HG03442 (cell line): ENCODE measurements at regions not wholly inside any gene's neighbourhood (a gene's known extent, or its start where the extent isn't known, plus 50 kb on each side); places are given as distances from the start of the nearest gene placed in this dataset.

ENCODE experiments used
- ATAC-seq: cut with Tn5 transposase; IDR thresholded peaks from one replicate; pipeline ENCODE4 v1.9.1; 2021; ENCODE audit warnings: mild to moderate bottlenecking, moderate library complexity; ENCODE audit not compliant: unreplicated experiment

DNA sequence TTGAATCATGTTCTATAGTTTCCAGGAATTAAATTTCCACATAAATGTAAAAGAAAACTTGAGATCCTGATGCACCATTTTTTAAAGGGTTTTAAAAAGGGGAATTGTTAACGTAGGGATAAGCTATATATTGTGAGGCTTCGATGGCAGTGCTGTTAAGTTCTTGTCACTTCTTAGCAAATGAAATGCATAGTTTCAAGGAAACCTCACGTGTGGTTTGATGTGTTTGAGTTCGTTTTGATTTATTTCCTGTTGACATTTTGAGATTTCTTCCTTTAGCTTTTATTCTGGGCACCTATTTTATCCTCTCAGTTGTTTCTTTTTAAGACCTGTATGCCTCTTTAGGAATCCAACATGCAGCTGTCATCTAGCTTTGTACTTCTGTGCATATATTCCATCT lies 301.0 kb downstream of the DOCK8 start:
- no peak for ATAC-seq

DNA sequence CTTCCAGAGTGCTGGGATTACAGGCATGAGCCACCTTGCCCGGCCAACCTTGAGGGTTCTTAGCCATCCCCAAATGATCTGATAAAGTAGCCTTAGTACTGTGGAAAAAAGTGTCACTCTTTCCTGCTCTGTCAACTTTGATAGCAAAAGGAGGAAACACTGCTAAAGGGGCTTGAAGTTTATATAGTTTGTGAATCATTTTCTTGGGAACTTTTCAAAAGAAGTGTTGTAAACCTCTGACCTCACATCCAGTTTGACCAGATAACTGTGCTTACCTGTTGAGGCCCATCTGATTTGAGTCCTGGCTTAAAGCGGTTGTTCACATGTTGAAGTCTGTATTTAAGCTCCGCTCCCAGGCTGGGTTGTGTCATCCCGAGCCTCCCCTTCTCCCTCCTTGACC lies 303.3 kb downstream of the DOCK8 start:
- ATAC-seq = no peak

DNA sequence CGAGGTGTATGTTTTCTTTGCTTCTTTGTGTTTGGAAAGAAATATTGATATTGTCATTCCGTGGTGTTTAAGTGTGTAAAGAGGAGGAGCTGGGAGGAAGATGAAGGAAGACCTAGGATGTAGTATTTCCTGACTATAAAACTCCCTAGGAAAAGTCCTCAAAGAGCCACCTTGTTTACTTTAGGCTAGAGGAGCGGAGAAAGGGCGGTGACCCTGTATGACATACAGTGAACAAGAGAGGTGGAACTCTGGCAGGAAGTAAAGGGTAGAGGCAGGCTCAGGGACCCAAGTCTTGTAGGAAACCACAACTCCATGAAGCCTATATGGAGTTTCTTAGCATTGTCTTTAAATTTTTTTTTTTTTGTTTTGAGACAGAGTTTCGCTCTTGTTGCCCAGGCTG lies 303.9 kb downstream of the DOCK8 start:
- no peak for ATAC-seq

DNA sequence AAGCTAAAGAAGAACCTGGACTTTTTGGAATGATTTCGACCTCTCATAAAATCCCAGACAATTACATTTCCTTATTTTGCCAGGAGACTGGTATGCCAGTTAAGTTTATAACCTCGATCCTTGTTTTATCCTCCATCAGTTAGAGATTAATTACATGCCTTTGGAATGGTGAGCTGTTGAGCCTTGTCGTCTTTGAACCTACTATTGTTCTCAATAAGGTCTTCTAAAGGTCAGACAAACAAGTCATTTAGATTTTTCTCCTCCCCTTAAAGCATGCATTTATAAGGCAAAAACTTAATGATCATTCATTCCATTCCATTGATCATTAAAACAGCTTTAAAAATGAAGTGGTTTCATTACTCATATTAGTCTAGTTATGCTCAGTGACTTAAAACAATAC lies 304.9 kb downstream of the DOCK8 start:
- no peak for ATAC-seq

DNA sequence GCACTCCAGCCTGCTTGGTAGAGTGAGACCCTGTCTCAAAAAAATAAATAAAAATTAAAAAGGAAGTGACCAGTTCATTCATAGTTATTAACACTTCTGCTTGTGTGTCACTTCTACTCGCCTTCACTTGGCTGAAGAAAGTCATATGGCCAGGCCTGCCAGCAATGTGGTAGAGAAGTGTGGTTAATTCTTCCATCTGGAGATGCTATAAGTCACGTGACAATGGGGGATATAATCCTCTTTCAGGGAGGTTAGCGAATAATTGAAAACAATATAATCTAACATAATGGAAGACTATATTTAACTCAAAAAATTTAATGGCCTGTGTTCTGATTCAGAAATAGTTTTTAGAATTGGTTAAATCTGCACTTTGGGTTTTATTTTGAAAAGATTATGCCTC lies 305.6 kb downstream of the DOCK8 start:
- ATAC-seq = no peak

DNA sequence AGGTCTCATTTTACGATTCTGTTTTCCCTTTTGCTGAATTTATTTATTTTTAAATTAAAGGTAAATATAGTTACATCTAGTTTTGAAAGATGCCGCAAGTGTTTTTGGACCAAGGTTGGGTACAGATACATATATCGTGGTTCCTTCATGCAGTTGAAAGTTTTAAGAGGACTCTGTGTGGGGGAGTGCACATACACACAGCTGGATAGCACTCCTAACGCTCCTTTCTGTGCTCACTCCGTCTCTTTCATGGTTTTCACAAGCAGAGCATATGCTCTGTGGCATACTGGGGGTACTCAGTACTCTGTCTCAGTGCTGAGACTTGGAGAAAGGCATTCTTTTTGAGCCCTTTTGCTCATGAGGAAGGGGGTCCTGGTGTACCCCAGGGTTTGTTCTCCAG lies 307.5 kb downstream of the DOCK8 start:
- no peak for ATAC-seq

DNA sequence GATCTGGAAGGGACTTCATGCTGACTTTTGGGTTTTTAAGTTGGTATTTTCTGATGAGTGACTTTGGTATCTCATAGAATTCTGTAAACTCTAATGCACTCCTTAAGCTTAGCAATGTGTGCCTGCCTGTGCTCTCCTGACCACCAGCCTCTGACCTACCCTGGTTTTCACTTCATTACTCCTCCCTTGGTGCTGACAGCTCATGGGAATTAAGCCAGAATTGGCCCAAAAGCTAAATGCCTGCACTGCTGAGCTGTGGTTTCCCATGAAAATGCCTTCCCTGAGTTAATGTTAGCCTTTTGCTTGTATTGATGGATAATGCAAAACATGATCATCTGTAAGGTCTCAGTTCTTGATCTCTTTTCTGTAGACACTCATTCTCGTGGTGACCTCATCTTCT lies 308.0 kb downstream of the DOCK8 start:
- ATAC-seq = no peak

DNA sequence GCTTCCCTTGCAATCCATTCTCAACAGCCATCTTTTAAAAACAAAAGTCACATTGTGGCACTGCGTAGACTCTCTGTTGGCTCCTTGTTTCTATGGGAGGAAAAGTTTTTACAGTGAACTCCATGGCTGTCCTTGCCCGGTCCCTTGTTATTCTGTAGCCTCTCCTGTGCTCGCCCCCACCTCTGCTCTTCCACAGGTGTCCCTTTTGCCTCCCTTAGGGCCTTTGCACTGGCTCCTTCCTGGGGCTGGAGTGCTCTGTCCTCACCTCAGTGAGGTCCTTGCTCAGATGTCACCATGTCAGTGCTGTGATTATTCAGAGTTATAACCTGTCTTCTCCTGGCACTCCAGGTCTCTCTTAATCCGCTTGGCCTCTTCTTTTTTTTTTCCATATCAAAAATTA lies 308.8 kb downstream of the DOCK8 start:
- ATAC-seq = no peak

DNA sequence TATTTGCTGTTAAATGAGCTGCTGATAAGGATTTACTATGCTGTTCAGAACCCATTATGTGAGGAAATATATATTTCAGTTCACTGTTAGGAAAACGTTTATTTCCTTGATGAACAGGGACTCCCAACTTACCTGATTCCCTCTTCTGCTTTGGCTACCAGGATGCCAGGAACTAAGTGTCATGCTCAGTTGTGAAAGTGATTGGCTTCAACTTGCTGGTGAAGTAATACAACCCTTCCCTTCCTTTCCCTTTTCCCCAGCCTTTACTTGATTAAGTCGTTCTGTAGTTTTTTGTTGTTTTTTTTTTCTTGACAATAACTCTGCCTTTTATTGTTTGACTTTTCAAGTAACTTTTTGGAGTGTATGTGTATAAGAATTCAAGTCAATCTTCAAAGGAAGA lies 309.3 kb downstream of the DOCK8 start:
- ATAC-seq = no peak

DNA sequence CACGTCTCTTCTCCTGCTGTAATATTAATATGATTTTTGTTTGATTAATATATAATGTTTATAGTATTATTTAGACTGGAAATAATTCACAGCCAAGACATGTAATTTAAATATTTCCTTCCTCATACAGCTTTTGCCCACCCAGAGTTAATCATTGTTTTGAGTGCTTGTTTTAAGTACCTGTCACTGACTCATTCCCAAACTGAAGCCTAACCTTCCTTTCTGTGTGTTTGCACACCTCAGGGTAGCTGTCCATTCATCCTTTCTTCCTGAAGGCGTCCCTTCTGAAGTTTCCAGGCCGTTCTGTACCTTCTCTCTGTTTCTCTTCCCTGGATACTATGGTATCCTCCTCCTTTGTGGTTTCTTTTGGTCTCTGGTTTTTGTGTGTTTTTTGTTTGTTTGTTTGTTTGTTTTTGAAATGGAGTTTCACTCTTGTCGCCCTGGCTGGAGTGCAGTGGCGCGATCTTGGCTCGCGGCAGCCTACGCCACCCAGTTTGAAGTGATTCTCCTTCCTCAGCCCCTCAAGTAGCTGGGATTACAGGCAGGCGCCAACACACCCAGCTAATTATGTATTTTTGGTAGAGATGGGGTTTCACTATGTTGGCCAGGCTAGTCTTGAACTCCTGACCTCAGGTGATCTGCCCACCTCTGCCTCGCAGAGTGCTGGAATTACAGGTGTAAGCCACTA lies 312.4 kb downstream of the DOCK8 start:
- no peak for ATAC-seq

DNA sequence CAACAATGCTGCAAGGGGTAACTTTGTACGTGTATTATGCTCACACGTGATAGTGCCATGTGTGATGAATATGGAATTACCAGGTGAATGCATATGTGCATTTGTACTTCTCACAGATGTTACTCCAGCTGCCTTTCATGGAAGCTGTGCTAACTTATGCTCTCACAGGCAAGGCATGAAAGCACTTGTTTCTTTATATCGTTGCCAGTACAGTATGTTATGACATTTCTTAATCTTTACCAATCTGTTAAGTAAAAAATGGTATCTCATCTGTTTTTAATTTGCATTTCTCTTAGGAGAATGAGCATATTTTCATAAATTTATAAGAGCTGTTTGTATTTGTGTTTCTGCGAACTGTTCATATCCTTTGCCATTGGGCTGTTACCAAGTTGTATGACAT lies 311.8 kb upstream of the DMRT1 start:
- no peak for ATAC-seq

DNA sequence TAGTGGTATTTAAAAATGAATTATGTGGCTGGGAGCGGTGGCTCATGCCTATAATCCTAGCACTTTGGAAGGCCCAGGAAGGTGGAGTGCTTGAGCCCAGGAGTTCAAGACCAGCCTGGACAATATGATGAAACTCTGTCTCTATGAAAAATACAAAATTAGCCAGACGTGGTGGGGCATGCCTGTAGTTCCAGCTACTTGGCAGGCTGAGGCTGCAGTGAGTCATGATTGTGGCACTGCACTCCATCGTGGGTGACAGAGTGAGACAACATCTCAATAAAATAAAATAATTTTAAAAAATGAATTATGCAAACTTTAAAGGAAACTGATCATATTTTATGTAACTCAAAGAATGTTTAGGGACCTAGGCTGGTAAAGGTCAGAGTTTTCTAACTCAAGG lies 310.8 kb upstream of the DMRT1 start:
- ATAC-seq = no peak

DNA sequence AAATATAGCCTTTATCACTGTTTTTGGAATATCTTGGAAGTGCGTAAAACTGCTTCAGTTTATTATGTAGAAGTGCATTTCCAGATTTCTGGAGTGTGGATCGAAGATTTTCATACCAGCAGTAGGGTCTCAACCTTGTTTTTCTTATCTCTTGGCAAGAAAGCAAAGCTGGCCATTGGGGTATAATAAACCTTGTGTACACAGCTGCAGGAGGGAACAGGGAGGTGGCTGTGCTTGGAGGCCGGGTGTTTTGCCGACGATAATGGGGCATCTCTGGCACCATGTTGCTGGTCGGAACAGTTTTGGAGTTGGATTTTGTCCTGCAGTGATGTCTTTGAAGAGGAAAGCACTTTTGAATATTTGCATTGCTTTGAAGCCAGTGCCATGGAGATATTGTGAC lies 308.8 kb upstream of the DMRT1 start:
- no peak for ATAC-seq

DNA sequence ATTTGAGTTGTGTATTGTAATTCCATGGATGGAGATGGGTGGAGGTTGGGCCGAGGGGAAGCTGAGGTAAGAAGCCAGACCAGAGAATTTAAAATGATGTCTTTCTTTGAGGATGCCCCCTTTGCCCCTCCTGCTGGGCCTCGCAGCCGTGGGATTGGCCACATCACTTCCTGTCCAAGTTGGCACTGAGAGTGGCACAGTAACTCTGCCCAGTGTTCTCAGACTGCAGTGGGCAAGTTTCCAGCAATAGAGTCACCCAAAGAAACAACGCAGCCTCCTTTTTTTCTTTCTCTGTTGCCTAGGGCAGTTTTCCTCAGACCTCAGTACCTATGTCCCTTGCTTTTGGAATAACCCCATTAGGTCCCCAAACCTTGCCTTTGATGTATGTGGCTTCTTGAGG lies 306.6 kb upstream of the DMRT1 start:
- no peak for ATAC-seq

DNA sequence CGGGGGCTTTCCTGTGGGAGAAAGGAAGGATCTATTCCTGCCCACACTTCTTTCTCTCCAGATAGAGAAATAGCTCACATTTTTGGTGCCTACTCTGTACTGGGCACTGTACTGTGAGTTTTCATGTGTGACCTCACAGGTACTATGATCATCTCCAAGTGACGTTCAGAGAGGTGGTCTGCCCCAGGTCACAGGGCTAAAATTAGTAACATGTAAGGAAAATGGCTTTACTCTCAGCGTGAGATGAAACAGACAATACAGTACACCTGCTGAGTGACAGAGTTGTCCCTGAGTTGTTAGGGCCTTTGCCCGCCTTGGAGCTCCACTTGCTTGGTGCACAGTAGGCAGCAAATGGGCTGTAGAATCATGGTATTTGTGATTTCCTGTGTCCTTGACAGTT lies 306.1 kb upstream of the DMRT1 start:
- ATAC-seq = no peak

DNA sequence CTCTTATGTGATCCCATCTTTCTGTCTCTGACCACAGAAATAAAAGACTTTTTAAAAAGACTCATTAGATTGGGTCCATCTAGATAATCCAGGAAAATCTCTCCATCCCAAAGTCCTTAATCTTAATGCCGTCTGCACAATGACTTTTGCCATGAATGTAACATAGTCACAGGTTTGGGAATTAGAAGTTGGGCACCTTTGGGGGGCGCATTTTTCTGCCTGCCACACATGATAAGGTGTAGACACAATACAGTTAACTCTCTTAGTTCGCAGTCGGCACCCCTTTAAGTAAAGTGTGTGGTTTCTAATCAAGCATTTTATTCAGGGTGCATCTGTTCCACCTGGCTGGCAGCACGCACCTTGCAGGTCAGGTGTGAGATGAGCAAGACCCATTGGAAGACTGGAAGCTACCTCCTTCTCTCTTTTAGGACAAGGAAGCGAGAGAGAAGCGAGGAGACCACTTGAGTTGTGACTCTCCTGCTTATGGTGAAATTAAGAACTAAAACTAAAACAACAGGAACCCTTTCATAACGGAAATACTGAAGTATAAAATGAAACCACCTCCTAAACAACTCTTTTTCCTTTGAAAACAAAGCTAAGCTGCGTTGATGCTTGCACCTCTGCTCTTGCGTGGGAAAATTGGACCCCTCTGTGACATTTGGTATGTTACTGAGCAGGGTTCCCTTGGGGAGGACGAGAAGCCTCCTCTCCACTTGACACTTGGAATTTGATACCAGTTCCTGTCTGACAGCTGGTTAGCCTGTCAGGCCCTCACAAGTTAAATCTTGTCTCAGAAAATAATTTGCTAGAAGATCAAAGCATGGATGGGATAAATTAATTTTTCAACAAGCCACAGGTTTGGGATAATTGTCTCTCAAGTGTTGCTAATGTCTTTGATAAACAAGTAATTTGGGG lies 304.6 kb upstream of the DMRT1 start:
- no peak for ATAC-seq

DNA sequence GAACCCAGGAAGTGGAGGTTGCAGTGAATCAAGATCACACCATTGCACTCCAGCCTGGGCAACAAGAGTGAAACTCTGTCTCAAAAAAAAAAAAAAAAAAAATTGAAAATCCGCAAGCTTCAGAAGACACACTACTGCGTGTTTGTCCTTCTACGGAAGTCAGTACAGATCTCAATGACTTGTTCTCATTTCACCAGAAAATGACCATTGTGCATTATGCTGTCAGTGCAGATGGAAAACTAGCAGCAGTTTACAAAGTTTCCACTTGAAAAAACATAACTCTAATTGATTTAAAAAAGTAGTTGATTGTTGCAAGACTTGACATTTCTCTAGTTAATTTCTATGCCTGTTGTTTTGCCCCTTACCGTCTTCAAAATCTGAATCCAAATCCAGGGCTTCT lies 298.0 kb upstream of the DMRT1 start:
- no peak for ATAC-seq

DNA sequence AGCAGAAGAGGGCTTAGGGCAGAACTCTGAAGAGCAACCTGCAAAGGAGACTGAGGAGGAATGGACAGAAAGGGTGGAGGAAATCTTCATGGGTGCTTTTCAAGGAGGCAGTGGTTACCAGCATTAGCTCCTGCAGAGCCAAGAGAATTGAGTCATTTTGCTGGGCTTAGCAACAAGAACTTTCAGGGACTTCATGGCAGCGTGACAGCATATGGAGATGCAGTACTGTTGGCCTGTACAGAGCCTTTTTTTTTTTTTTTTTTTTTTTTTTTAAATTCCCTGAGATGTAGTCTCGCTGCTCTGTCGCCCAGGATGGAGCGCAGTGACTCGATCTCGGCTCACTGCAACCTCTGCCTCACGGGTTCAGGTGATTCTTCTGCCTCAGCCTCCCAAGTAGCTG lies 296.0 kb upstream of the DMRT1 start:
- no peak for ATAC-seq

DNA sequence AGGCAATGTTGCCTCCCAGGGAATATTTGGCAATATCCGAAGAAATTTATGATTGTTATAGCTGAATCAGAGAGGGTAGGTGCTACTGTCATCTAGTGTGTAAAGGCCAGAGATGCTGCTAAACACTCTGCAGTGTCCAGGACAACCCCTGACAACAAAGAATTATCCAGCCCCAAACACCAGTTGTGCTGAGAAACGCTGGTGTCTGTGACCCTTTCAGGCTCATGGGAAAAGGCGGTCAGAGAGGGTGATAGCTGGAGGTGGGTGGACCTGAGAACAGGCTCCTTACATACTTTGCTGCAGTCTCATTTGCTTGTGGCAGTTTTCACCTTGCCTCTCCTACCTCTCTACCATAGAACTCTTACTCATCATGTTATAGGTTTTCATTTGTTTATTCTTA lies 295.3 kb upstream of the DMRT1 start:
- no peak for ATAC-seq

DNA sequence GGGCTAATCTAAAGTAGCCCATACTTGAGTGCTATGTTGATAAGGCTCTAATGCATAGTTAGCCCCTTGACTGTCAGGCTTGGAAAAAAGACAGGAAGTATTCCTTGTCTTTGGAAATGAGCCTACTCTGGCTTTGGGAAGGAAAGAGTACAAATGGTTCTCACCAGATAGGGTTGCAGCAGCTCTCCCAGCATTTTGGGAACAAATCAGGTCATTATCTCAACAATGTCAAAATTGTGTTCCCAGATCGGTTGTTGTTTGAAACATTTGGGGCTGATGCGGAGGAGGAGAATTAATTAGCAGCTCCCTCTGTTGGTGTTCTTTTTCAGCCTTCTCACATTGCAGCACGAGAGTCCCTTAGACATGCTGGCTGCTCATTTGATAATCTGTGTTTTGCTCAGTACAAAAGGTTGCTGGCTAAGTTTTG lies 294.7 kb upstream of the DMRT1 start:
- no peak for ATAC-seq

DNA sequence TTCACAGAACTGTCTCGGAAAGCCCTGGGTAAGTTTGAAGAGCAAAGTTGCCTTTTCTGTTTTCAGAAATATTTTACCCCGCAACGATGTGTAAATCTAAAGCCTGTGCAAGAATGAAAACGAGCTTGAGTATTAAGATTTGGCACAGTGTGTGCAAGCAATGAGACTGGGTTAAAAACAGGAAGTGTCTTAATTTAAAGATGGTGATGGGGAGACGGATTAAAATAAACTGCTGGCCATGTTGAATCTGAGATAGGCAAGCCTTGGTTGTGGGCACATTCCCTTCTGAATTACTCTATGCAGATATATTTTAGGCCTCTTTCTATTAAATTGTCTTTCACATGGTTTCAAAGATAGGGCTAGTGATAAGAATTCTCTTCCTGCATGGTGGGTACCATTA lies 294.2 kb upstream of the DMRT1 start:
- ATAC-seq = no peak

DNA sequence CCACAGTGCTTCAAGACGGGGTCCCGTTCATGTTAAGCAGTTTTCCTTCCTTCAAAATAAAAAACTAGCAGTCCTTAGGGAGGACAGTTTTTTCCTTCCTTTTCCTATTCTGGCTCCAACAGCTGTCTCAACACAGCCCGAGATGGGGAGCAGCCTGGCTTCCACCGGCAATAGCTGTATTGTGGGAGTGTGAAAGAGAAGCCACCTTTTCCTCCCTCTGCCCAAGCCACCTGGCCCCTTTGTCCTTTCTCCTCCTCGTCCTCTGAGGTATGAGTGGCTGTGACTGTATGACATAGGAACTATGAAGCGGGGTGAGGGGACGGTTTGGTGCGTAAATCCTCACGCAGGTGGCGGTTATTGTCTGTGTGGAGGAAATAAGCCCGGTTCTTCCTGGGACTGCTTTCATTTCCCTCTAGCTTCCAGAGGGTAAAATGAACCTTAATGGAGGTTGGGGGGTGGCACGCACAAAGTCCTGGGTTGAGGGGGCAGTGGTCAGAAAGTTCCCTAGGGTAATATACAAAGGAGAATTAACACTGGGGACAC lies 292.0 kb upstream of the DMRT1 start:
- no peak for ATAC-seq
